H1 (cell line): ENCODE measurements at regions not wholly inside any gene's neighbourhood (a gene's known extent, or its start where the extent isn't known, plus 50 kb on each side); places are given as distances from the start of the nearest gene placed in this dataset.

ENCODE experiments used
- CTCF ChIA-PET: fragments of 300-600 bp; sonication (Branson Sonifier 250); formaldehyde crosslinking; loops from one replicate; lab custom pipeline; 2021; ENCODE audit not compliant: partially characterized antibody; lab: Charles Lee
- POLR2A ChIA-PET: fragments of 300-600 bp; sonication (Branson Sonifier 250); formaldehyde crosslinking; loops from one replicate; lab custom pipeline; 2021; ENCODE audit warnings: inconsistent platforms; ENCODE audit not compliant: partially characterized antibody; lab: Charles Lee
- DNase-seq, 2 experiments: peaks; one replicate each; pipeline versions ENCODE4 v3.0.0 to v3.0.0-alpha.2; 2010 to 2022; ENCODE audit warnings: low spot score in 2 of 2, low read depth in 1 of 2, mixed read lengths in 1 of 2
- FAIRE-seq: peaks from 2 replicates; lab custom pipeline; 2011; peaks lifted over from hg19 to GRCh38; lab: Jason Lieb, UNC
- H2AFZ ChIP-seq: 2 replicates; pipeline ENCODE4 v1.8.1; 2012; ENCODE audit warnings: low read length, inconsistent platforms
- H2AK5ac ChIP-seq: 2 replicates; pipeline ENCODE4 v1.6.1; 2013; ENCODE audit warnings: low read depth, low read length
- H2BK120ac ChIP-seq: replicated peaks from 2 replicates; pipeline ENCODE3; 2013; ENCODE audit warnings: low read depth, low read length, inconsistent platforms
- H2BK12ac ChIP-seq: 2 replicates; pipeline ENCODE4 v1.6.1; 2013; ENCODE audit warnings: low read depth, low read length
- H2BK15ac ChIP-seq: 2 replicates; pipeline ENCODE4 v1.6.1; 2013; ENCODE audit warnings: low read length
- H2BK20ac ChIP-seq: 2 replicates; pipeline ENCODE4 v1.6.1; 2013; ENCODE audit warnings: low read length
- H2BK5ac ChIP-seq: 2 replicates; pipeline ENCODE4 v1.6.1; 2013; ENCODE audit warnings: low read depth, low read length
- H3K14ac ChIP-seq: 2 replicates; pipeline ENCODE4 v1.6.1; 2013; ENCODE audit warnings: inconsistent platforms; ENCODE audit not compliant: insufficient read length
- H3K18ac ChIP-seq: 2 replicates; pipeline ENCODE4 v1.6.1; 2013; ENCODE audit warnings: low read length; ENCODE audit errors: extremely low read depth
- H3K23ac ChIP-seq: 2 replicates; pipeline ENCODE4 v1.6.1; 2013; ENCODE audit warnings: inconsistent platforms; ENCODE audit not compliant: insufficient read length
- H3K23me2 ChIP-seq: 2 replicates; pipeline ENCODE4 v1.6.1; 2013; ENCODE audit warnings: low read depth, low read length
- H3K27ac ChIP-seq: 2 replicates; pipeline ENCODE4 v1.6.1; 2011; ENCODE audit warnings: low read depth, low read length, inconsistent platforms
- H3K27me3 ChIP-seq, 4 experiments: replicated peaks in 1 of 4; 1 replicate in 1 of 4; 2 replicates in 3 of 4; pipeline versions ENCODE4 v1.6.1 to v1.8.1; 2011 to 2013; ENCODE audit warnings: low read length in 3 of 4, mild to moderate bottlenecking in 3 of 4, inconsistent platforms in 2 of 4, mixed read lengths in 2 of 4, moderate library complexity in 1 of 4; ENCODE audit not compliant: control insufficient read depth in 3 of 4, insufficient read depth in 3 of 4; ENCODE audit errors: extremely low read depth in 1 of 4
- H3K36me3 ChIP-seq, 4 experiments: 2 replicates each; pipeline versions ENCODE4 v1.6.1 to v1.8.1; 2011 to 2013; ENCODE audit warnings: mild to moderate bottlenecking in 4 of 4, low read length in 3 of 4, moderate library complexity in 2 of 4, control low read depth in 1 of 4, inconsistent platforms in 1 of 4; ENCODE audit not compliant: insufficient read depth in 4 of 4, control insufficient read depth in 2 of 4
- H3K4ac ChIP-seq: replicated peaks from 2 replicates; pipeline ENCODE3; 2013; ENCODE audit warnings: low read length, low read depth, mixed read lengths, inconsistent platforms; ENCODE audit not compliant: insufficient read length
- H3K4me1 ChIP-seq, 4 experiments: replicated peaks in 1 of 4; 1 replicate in 1 of 4; 2 replicates in 3 of 4; pipeline versions ENCODE4 v1.6.1 to v1.8.1; 2011 to 2013; ENCODE audit warnings: low read length in 3 of 4, inconsistent platforms in 2 of 4, mixed read lengths in 1 of 4; ENCODE audit not compliant: insufficient read depth in 4 of 4, control insufficient read depth in 3 of 4
- H3K4me2 ChIP-seq, 2 experiments: 2 replicates each; pipeline versions ENCODE4 v1.6.1 to v1.8.1; 2011 to 2013; ENCODE audit warnings: low read depth in 2 of 2, low read length in 2 of 2, control low read depth in 1 of 2, inconsistent platforms in 1 of 2, mild to moderate bottlenecking in 1 of 2; ENCODE audit not compliant: insufficient read depth in 1 of 2
- H3K4me3 ChIP-seq, 4 experiments: fragments of 200-600, 300-600 bp in 1 of 4; sonication (generic), shearing (Covaris generic), sonication (Bioruptor Twin) in 1 of 4; 2 replicates each; pipeline versions ENCODE4 v1.5.1 to v1.8.1; 2011 to 2016; ENCODE audit warnings: low read length in 4 of 4, low read depth in 3 of 4, control low read depth in 2 of 4, inconsistent platforms in 2 of 4, mild to moderate bottlenecking in 2 of 4, mixed read lengths in 1 of 4, moderate library complexity in 1 of 4; ENCODE audit not compliant: insufficient read depth in 2 of 4; ENCODE audit errors: extremely low read depth in 1 of 4
- H3K56ac ChIP-seq: replicated peaks from 2 replicates; pipeline ENCODE3; 2013; ENCODE audit warnings: low read depth, mild to moderate bottlenecking, mixed read lengths, low read length, inconsistent platforms; ENCODE audit not compliant: insufficient read length
- H3K79me1 ChIP-seq: 2 replicates; pipeline ENCODE4 v1.6.1; 2013; ENCODE audit warnings: low read depth, low read length, control low read depth
- H3K79me2 ChIP-seq, 2 experiments: 2 replicates each; pipeline versions ENCODE4 v1.6.1 to v1.8.1; 2012 to 2013; ENCODE audit warnings: low read length in 2 of 2, mild to moderate bottlenecking in 2 of 2, inconsistent platforms in 1 of 2; ENCODE audit not compliant: insufficient read depth in 2 of 2, control insufficient read depth in 1 of 2
- H3K9ac ChIP-seq, 4 experiments: replicated peaks in 1 of 4; 1 replicate in 1 of 4; 2 replicates in 3 of 4; pipeline versions ENCODE4 v1.6.1 to v1.8.1; 2011 to 2013; ENCODE audit warnings: low read depth in 3 of 4, low read length in 3 of 4, control low read depth in 2 of 4, mild to moderate bottlenecking in 2 of 4, moderate library complexity in 2 of 4, inconsistent platforms in 1 of 4; ENCODE audit errors: extremely low read depth in 1 of 4
- H3K9me3 ChIP-seq, 2 experiments: 2 replicates each; pipeline versions ENCODE4 v1.6.1 to v1.8.1; 2012 to 2013; ENCODE audit warnings: mild to moderate bottlenecking in 2 of 2, moderate library complexity in 2 of 2, control low read depth in 1 of 2, inconsistent platforms in 1 of 2, low read depth in 1 of 2, low read length in 1 of 2, mixed read lengths in 1 of 2; ENCODE audit not compliant: insufficient read depth in 2 of 2
- H4K20me1 ChIP-seq, 2 experiments: replicated peaks in 1 of 2; 2 replicates each; pipeline versions ENCODE3 to v1.8.1; 2011 to 2013; ENCODE audit warnings: inconsistent platforms in 2 of 2, low read length in 2 of 2, mild to moderate bottlenecking in 1 of 2; ENCODE audit not compliant: insufficient read depth in 2 of 2, control insufficient read depth in 1 of 2
- H4K5ac ChIP-seq: 2 replicates; pipeline ENCODE4 v1.6.1; 2013; ENCODE audit warnings: low read length, low read depth, mixed read lengths, inconsistent platforms; ENCODE audit not compliant: insufficient read length
- H4K8ac ChIP-seq: 2 replicates; pipeline ENCODE4 v1.8.0; 2013; ENCODE audit warnings: mild to moderate bottlenecking, moderate library complexity, low read length, inconsistent platforms; ENCODE audit not compliant: insufficient read depth; ENCODE audit errors: extremely low read depth
- H4K91ac ChIP-seq: replicated peaks from 2 replicates; pipeline ENCODE3; 2013; ENCODE audit warnings: low read length, mixed read lengths, inconsistent platforms; ENCODE audit not compliant: insufficient read length
- BCL11A ChIP-seq, 2 experiments: IDR thresholded peaks; one replicate each; pipeline ENCODE4 v1.6.1; 2011; ENCODE audit warnings: low read depth in 2 of 2, low read length in 2 of 2, mild to moderate bottlenecking in 2 of 2
- CBX5 ChIP-seq: fragments of 300-800, 300-1000 bp; sonication (generic); IDR thresholded peaks from 2 replicates; pipeline ENCODE4 v1.7.1; 2016; ENCODE audit warnings: antibody characterized with exemption, low read length, low read depth
- CHD1 ChIP-seq: IDR thresholded peaks from 2 replicates; pipeline ENCODE4 v1.6.1; 2012; ENCODE audit warnings: low read depth, low read length, improper control_type of control experiment
- EZH2 ChIP-seq: fragments of 200-600 bp; sonication (generic); IDR thresholded peaks from 2 replicates; pipeline ENCODE4 v1.7.1; 2012; ENCODE audit warnings: low read depth, mild to moderate bottlenecking, moderate library complexity, low read length, inconsistent platforms; ENCODE audit not compliant: severe bottlenecking
- POLR2A ChIP-seq, 2 experiments: IDR thresholded peaks; 1 replicate in 1 of 2; 2 replicates in 1 of 2; pipeline ENCODE4 v1.6.1; 2011; ENCODE audit warnings: low read depth in 2 of 2, low read length in 2 of 2, mild to moderate bottlenecking in 2 of 2; ENCODE audit errors: control extremely low read depth in 1 of 2
- SP1 ChIP-seq: IDR thresholded peaks from 2 replicates; pipeline ENCODE4 v1.6.1; 2011; ENCODE audit warnings: low read depth, low read length
- SUZ12 ChIP-seq: fragments of 200-600 bp; sonication (generic); IDR thresholded peaks from 2 replicates; pipeline ENCODE4 v1.6.1; 2012; ENCODE audit warnings: mild to moderate bottlenecking, inconsistent platforms, low read length, moderate library complexity, mixed read lengths
- TBP ChIP-seq: IDR thresholded peaks from 2 replicates; pipeline ENCODE4 v1.6.1; 2011; ENCODE audit warnings: low read depth, low read length, improper control_type of control experiment
- YY1 ChIP-seq: IDR thresholded peaks from 2 replicates; pipeline ENCODE4 v1.6.1; 2011; ENCODE audit warnings: low read depth, mild to moderate bottlenecking, low read length
- ZNF274 ChIP-seq: IDR thresholded peaks from 2 replicates; pipeline ENCODE4 v1.7.0; 2012; ENCODE audit warnings: low read length, borderline replicate concordance; ENCODE audit errors: extremely low read depth
- WGBS, 2 experiments: shearing (Covaris generic) in 1 of 2; methylation state at CpG; one replicate each; pipeline versions ENCODE4 v1.1.6 to v1.1.7; 2013 to 2015; ENCODE audit warnings: low lambda C conversion rate in 2 of 2, mixed read lengths in 2 of 2, inconsistent platforms in 1 of 2, low coverage in 1 of 2, missing lambda C conversion rate in 1 of 2; ENCODE audit not compliant: insufficient replicate concordance in 2 of 2, insufficient coverage in 1 of 2, insufficient read length in 1 of 2; ENCODE audit errors: extremely low coverage in 1 of 2, missing lambda C conversion rate in 1 of 2; 5-methylcytosine and 5-hydroxymethylcytosine counted together

DNA sequence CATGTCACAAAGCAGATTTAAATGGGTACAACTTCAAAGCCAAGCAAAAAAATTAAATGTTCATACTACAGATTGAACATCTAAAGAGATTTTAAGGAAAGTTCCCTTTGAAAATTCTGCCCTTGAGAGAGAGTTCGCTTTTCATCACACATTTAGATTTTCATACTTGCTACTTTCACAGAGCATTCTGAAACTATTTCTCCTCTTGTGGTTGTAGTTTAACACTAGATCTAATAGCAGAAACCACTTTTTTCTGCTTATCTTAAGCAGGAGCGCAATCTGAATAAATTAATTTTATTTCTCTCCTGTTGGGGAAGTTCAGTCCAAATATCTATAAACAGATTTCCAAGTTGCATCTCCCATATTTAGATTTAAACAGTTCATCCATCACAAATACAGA lies 173.3 kb upstream of the RASA1 start:
- no peak overlapping the region for H3K4me3 ChIP-seq
- H3K9ac ChIP-seq: no peak overlapping the region
- H3K23me2 ChIP-seq: no peaks in the 10 kb centered on the region
- no peak overlapping the region for H2AFZ ChIP-seq
- no peak overlapping the region for H3K4ac ChIP-seq
- H3K27ac ChIP-seq: no peak overlapping the region
- no peak overlapping the region for H3K18ac ChIP-seq
- no peak overlapping the region for H2BK5ac ChIP-seq
- H3K27me3 ChIP-seq: no peaks in the 10 kb centered on the region
- CTCF ChIA-PET: no interaction called here
- no peaks in the 10 kb centered on the region for H3K36me3 ChIP-seq
- H3K56ac ChIP-seq: no peak overlapping the region
- H3K4me1 ChIP-seq: no peaks in the 10 kb centered on the region
- no peak overlapping the region for H2BK120ac ChIP-seq
- no peak overlapping the region for H3K14ac ChIP-seq
- no peak overlapping the region for H4K8ac ChIP-seq
- H2BK12ac ChIP-seq: no peak overlapping the region
- H3K9me3 ChIP-seq: peaks cover 0 to 5% of the 10 kb centered on the region in 2 experiments; a peak in 1 of 4 replicates
- H2BK15ac ChIP-seq: no peak overlapping the region
- 83% methylated on average over 2 of the region's 2 CpGs; no CpG with 5 or more reads in 1 of the 2 experiments for WGBS, 2 experiments
- TF ChIP-seq SUZ12 (no peak), SP1 (no peak), YY1 (no peak), BCL11A (IDR thresholded peaks at IDR 0.05; ENCODE audit: low read depth in 2 of 2, low read length in 2 of 2) (no peak), TBP (no peak), POLR2A (IDR thresholded peaks at IDR 0.05; ENCODE audit: control extremely low read depth in 1 of 2, low read depth in 2 of 2, low read length in 2 of 2) (no peak), CBX5 (no peak), EZH2 (no peak), CHD1 (no peak), ZNF274 (no peak)
- TF ChIP-seq, all 59 proteins: peak for 0
- Histone ChIP-seq H2BK20ac (no peak overlapping the region), H4K5ac (no peak overlapping the region), H2AK5ac (no peak overlapping the region), H3K79me1 (no peaks in the 10 kb centered on the region), H3K79me2 (no peaks in the 10 kb centered on the region), H4K20me1 (no peaks in the 10 kb centered on the region), H3K4me2 (no peak overlapping the region), H4K91ac (no peak overlapping the region), H3K23ac (no peak overlapping the region)
- POLR2A ChIA-PET: no interaction called here
- FAIRE-seq: no peak
- no peak for DNase-seq
